Tibial nerve (tissue), 4 donors: ENCODE measurements at regions not wholly inside any gene's neighbourhood (a gene's known extent, or its start where the extent isn't known, plus 50 kb on each side); places are given as distances from the start of the nearest gene placed in this dataset.

Experiments used
- DNase-seq, 2 donors: peaks; one replicate each; pipeline ENCODE4 v3.0.0-alpha.2; 2019; ENCODE audit warnings: low spot score in 2 of 2
- H3K27ac ChIP-seq, 4 donors: fragments of 200-600 bp; sonication (generic) in 3 of 4; one replicate each; pipeline ENCODE4 v1.5.1; 2017 to 2019; ENCODE audit warnings: mild to moderate bottlenecking in 1 of 4
- H3K27me3 ChIP-seq, 2 donors: fragments of 200-600 bp; sonication (generic) in 1 of 2; one replicate each; pipeline versions ENCODE4 v1.5.1 to v1.6.0; 2017 to 2019
- H3K36me3 ChIP-seq, 3 donors: fragments of 200-600 bp; sonication (generic); one replicate each; pipeline ENCODE4 v1.5.1; 2018 to 2019
- H3K4me1 ChIP-seq, 4 donors: fragments of 200-600 bp; sonication (generic) in 3 of 4; one replicate each; pipeline ENCODE4 v1.5.1; 2017 to 2019
- H3K4me3 ChIP-seq, 4 donors: fragments of 200-600 bp; sonication (generic) in 3 of 4; one replicate each; pipeline ENCODE4 v1.5.1; 2017 to 2019; ENCODE audit warnings: mild to moderate bottlenecking in 1 of 4, moderate library complexity in 1 of 4
- H3K9me3 ChIP-seq, 4 donors: fragments of 200-600 bp; sonication (generic) in 3 of 4; one replicate each; pipeline ENCODE4 v1.5.1; 2017 to 2019
- EP300 ChIP-seq, 2 donors: sonication (generic); formaldehyde crosslinking; IDR thresholded peaks; one replicate each; pipeline ENCODE4 v1.6.1; 2017; ENCODE audit warnings: antibody characterized with exemption in 2 of 2, mild to moderate bottlenecking in 1 of 2
- POLR2A ChIP-seq, 2 donors: fragments of 450-650 bp; IDR thresholded peaks; one replicate each; pipeline ENCODE4 v1.6.1; 2017; ENCODE audit warnings: antibody characterized with exemption in 2 of 2, mild to moderate bottlenecking in 2 of 2, moderate library complexity in 2 of 2
- WGBS, 2 donors: methylation state at CpG; one replicate each; pipeline ENCODE4 v1.1.5; 2018; 5-methylcytosine and 5-hydroxymethylcytosine counted together
- TF ChIP-seq, protein P1 (sequence below), 5 experiments: fragments of 200-600 bp in 3 of 5; fragments of 450-650 bp in 2 of 5; sonication (generic) in 3 of 5; IDR thresholded peaks; one replicate each; pipeline ENCODE4 v1.5.1; 2016 to 2019; ENCODE audit warnings: antibody characterized with exemption in 5 of 5, mild to moderate bottlenecking in 3 of 5, moderate library complexity in 2 of 5

GRCh38 chr5:167631191-167631590 is 660.3 kb upstream of the WWC1 start:
- no peak overlapping the region for H3K4me3 ChIP-seq
- H3K36me3 ChIP-seq: no peaks in the 10 kb centered on the region
- no peaks in the 10 kb centered on the region for H3K4me1 ChIP-seq
- H3K27ac ChIP-seq: no peak overlapping the region
- TF ChIP-seq POLR2A (IDR thresholded peaks at IDR 0.05): no peak
- TF ChIP-seq, protein P1, sequence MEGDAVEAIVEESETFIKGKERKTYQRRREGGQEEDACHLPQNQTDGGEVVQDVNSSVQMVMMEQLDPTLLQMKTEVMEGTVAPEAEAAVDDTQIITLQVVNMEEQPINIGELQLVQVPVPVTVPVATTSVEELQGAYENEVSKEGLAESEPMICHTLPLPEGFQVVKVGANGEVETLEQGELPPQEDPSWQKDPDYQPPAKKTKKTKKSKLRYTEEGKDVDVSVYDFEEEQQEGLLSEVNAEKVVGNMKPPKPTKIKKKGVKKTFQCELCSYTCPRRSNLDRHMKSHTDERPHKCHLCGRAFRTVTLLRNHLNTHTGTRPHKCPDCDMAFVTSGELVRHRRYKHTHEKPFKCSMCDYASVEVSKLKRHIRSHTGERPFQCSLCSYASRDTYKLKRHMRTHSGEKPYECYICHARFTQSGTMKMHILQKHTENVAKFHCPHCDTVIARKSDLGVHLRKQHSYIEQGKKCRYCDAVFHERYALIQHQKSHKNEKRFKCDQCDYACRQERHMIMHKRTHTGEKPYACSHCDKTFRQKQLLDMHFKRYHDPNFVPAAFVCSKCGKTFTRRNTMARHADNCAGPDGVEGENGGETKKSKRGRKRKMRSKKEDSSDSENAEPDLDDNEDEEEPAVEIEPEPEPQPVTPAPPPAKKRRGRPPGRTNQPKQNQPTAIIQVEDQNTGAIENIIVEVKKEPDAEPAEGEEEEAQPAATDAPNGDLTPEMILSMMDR (IDR thresholded peaks at IDR 0.05): no peak
- H3K9me3 ChIP-seq: no peaks in the 10 kb centered on the region
- H3K27me3 ChIP-seq: no peaks in the 10 kb centered on the region
- 87 to 88% methylated on average over 7 of the region's 7 CpGs for WGBS, 2 donors
- no peak for DNase-seq

DNA sequence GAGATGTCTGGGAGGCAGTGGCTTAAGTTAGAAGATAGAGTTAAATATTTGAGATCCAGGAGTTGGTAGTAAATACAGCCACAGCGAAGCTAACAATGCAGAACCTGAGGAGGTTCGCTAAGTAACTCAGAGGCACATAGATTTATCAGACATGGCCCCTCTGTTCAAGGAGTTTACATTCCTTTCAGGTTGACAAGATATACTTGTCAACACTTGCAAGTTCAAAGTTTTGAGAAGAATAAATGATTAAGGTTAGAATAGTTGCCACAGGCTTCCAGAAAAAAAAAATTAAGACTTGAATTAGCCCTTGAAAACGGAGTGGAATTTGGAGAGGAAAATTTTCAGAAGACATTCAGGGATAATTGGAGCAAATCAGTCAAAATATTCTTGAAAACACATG is 658.3 kb upstream of the WWC1 start:
- Histone ChIP-seq H3K27ac (peak overlapping the region in 1 of 4 donors; percentile 38), H3K4me3 (no peak overlapping the region), H3K4me1 (no peaks in the 10 kb centered on the region), H3K36me3 (no peaks in the 10 kb centered on the region), H3K9me3 (no peaks in the 10 kb centered on the region), H3K27me3 (no peaks in the 10 kb centered on the region)
- DNase-seq: no peak
- TF ChIP-seq EP300 (IDR thresholded peaks at IDR 0.05) (no peak), POLR2A (IDR thresholded peaks at IDR 0.05) (no peak)
- TF ChIP-seq, protein P1 (IDR thresholded peaks at IDR 0.05): no peak
- WGBS, 2 donors: 66 to 76% methylated on average over 3 of the region's 3 CpGs

DNA sequence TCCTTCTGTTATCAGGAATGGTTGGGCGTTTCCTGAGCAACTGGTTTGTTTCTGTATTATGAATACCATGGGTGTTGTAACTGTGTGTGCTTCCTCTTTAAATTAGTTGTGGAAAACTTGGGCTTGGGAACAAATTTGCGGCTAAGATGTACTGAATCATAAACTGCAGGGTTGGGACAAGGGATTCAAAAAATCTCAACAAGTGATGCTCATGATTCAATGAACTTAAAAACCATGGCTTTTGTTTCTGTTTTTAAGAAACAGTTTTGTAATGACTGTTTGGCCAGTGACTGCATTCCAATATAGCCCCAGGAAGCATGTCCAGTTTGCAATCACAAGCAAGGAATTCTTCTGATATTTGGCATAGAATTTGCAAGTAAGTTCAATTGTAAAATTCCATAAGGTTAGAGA is 657.5 kb upstream of the WWC1 start:
- Histone ChIP-seq H3K27me3 (no peaks in the 10 kb centered on the region), H3K9me3 (no peaks in the 10 kb centered on the region), H3K4me3 (no peak overlapping the region), H3K4me1 (no peaks in the 10 kb centered on the region), H3K36me3 (no peaks in the 10 kb centered on the region), H3K27ac (no peak overlapping the region)
- no peak for DNase-seq
- WGBS, 2 donors: 52 to 54% methylated on average over 2 of the region's 2 CpGs
- TF ChIP-seq, protein P1 (IDR thresholded peaks at IDR 0.05): no peak
- TF ChIP-seq EP300 (IDR thresholded peaks at IDR 0.05): no peak
- TF ChIP-seq POLR2A (IDR thresholded peaks at IDR 0.05): no peak

- H3K9me3 ChIP-seq: no peaks in the 10 kb centered on the region
- WGBS, 2 donors: 19 to 47% methylated on average over 1 of the region's 1 CpG
- no peak for DNase-seq
- no peaks in the 10 kb centered on the region for H3K4me1 ChIP-seq
- H3K36me3 ChIP-seq: no peaks in the 10 kb centered on the region
- H3K4me3 ChIP-seq: no peak overlapping the region
- H3K27ac ChIP-seq: no peak overlapping the region
- no peak for TF ChIP-seq POLR2A (IDR thresholded peaks at IDR 0.05)
- TF ChIP-seq, protein P1 (IDR thresholded peaks at IDR 0.05): no peak
- TF ChIP-seq EP300 (IDR thresholded peaks at IDR 0.05): no peak
- no peaks in the 10 kb centered on the region for H3K27me3 ChIP-seq
Observed at GRCh38 chr5:167634432-167634831, 657.0 kb upstream of the WWC1 start.

GRCh38 chr5:167638816-167639215 is 652.6 kb upstream of the WWC1 start:
- no peak overlapping the region for H3K27ac ChIP-seq
- H3K9me3 ChIP-seq: no peaks in the 10 kb centered on the region
- H3K4me1 ChIP-seq: peaks cover 0 to 2% (median 0%) of the 10 kb centered on the region in 4 donors
- no peaks in the 10 kb centered on the region for H3K27me3 ChIP-seq
- H3K4me3 ChIP-seq: no peak overlapping the region
- DNase-seq: no peak
- no peak for TF ChIP-seq POLR2A (IDR thresholded peaks at IDR 0.05)
- TF ChIP-seq, protein P1 (IDR thresholded peaks at IDR 0.05): no peak
- no peak for TF ChIP-seq EP300 (IDR thresholded peaks at IDR 0.05)
- WGBS, 2 donors: 64 to 71% methylated on average over 2 of the region's 2 CpGs
- no peaks in the 10 kb centered on the region for H3K36me3 ChIP-seq
